ENCODE measurements at regions not wholly inside any gene's neighbourhood (a gene's known extent, or its start where the extent isn't known, plus 50 kb on each side); places are given as distances from the start of the nearest gene placed in this dataset.

DNA sequence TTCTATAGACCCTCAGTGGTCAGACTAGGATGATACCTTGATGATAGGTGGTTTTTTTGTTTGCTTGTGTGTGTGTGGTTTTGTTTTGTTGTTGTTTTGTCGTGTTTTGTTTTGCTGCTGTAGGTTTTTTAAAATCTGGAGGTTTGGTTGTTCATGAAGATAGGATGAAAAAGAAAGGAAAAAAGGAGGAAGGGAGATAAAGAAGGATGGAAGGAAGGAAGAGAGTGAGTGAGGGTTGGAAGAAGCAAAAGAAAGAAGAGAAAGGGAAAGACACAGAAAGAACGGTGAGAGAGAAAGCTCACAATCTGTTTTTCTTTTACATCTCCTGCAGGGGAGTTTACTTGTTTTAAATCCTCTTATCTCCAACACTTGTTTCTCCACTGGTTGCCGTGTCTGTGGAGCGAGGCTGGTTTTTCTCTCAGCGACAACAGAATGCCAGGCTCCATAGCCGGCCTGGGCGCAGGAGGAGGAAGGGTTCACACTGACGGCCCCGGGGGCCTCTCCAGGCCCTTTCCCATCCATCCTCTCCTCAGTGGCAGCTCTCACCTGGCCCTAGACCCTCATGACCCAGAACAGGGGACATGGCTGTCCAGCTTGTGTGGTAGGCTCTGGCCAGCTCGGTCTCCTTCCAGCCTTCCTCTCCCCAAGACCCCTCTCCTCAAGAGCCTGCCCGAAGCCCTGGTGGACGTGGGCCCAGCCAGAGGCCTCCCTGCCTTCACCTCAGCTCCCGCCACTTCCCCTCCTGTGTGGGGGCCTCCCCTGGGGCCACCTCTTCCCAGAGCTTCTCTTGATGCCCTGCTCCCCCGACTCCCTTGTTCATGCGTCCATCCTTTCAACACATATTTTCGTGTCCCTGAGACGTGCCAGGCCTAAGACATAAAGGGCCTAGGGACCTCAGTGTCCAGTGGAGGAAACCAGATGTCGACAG lies 168.4 kb downstream of the VEGFA start:
- Histone ChIP-seq H3K4me3 (no peak overlapping the region), H3K36me3 (no peaks in the 10 kb centered on the region), H3K27me3 (no peaks in the 10 kb centered on the region), H3K9me3 (no peaks in the 10 kb centered on the region), H3K27ac (no peak overlapping the region), H3K4me1 (no peaks in the 10 kb centered on the region)
- no peak for TF ChIP-seq POLR2AphosphoS5 (IDR thresholded peaks at IDR 0.05)
- no peak for TF ChIP-seq POLR2A (IDR thresholded peaks at IDR 0.05)
- TF ChIP-seq, protein P1, sequence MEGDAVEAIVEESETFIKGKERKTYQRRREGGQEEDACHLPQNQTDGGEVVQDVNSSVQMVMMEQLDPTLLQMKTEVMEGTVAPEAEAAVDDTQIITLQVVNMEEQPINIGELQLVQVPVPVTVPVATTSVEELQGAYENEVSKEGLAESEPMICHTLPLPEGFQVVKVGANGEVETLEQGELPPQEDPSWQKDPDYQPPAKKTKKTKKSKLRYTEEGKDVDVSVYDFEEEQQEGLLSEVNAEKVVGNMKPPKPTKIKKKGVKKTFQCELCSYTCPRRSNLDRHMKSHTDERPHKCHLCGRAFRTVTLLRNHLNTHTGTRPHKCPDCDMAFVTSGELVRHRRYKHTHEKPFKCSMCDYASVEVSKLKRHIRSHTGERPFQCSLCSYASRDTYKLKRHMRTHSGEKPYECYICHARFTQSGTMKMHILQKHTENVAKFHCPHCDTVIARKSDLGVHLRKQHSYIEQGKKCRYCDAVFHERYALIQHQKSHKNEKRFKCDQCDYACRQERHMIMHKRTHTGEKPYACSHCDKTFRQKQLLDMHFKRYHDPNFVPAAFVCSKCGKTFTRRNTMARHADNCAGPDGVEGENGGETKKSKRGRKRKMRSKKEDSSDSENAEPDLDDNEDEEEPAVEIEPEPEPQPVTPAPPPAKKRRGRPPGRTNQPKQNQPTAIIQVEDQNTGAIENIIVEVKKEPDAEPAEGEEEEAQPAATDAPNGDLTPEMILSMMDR (IDR thresholded peaks at IDR 0.05), result no peak
- intact Hi-C loops (cut with DNase I; ENCODE audit: low total_unique reads), result no loop called here
- no peak for DNase-seq (ENCODE audit: low spot score in 2 of 2)

- intact Hi-C loops (cut with DNase I; ENCODE audit: low total_unique reads), result no loop called here
- no peaks in the 10 kb centered on the region for H3K9me3 ChIP-seq
- no peak overlapping the region for H3K4me3 ChIP-seq
- peak in 1 of 2 donors; percentile 22 for DNase-seq (ENCODE audit: low spot score in 2 of 2)
- H3K27me3 ChIP-seq, result no peaks in the 10 kb centered on the region
- H3K36me3 ChIP-seq, result no peaks in the 10 kb centered on the region
- H3K4me1 ChIP-seq, result no peaks in the 10 kb centered on the region
- TF ChIP-seq, protein P1 (IDR thresholded peaks at IDR 0.05), result no peak
- TF ChIP-seq POLR2A (IDR thresholded peaks at IDR 0.05) (no peak), POLR2AphosphoS5 (IDR thresholded peaks at IDR 0.05) (no peak)
- H3K27ac ChIP-seq, result no peak overlapping the region
These were observed 167.5 kb downstream of the VEGFA start for GRCh38 chr6:43937236-43938177.

DNA sequence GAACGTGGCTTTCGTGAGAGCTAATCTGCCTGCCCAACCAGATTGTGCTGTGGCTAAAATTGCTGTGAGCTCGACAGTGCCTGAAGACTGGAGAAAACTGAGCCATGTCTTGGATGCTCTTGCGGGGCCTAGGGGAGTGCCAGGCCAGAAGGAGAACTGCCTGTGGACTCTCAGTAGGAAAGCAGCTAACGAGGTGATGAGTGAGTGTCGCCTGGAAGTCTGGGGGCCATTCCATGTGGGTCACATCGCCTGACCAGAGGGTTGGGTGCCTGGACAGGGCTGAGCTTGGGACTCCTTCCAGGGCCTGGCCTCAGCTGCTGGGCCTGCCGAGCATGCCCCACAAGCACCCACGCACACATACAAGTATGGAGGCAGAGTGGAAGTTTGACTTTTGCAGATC lies 166.5 kb downstream of the VEGFA start:
- H3K36me3 ChIP-seq, result no peaks in the 10 kb centered on the region
- H3K4me3 ChIP-seq, result no peak overlapping the region
- DNase-seq (ENCODE audit: low spot score in 2 of 2), result no peak
- no peaks in the 10 kb centered on the region for H3K27me3 ChIP-seq
- TF ChIP-seq, protein P1 (IDR thresholded peaks at IDR 0.05), result no peak
- TF ChIP-seq POLR2AphosphoS5 (IDR thresholded peaks at IDR 0.05) (no peak), POLR2A (IDR thresholded peaks at IDR 0.05) (no peak)
- H3K4me1 ChIP-seq, result no peaks in the 10 kb centered on the region
- intact Hi-C loops (cut with DNase I; ENCODE audit: low total_unique reads), result no loop called here
- no peaks in the 10 kb centered on the region for H3K9me3 ChIP-seq
- no peak overlapping the region for H3K27ac ChIP-seq

DNA sequence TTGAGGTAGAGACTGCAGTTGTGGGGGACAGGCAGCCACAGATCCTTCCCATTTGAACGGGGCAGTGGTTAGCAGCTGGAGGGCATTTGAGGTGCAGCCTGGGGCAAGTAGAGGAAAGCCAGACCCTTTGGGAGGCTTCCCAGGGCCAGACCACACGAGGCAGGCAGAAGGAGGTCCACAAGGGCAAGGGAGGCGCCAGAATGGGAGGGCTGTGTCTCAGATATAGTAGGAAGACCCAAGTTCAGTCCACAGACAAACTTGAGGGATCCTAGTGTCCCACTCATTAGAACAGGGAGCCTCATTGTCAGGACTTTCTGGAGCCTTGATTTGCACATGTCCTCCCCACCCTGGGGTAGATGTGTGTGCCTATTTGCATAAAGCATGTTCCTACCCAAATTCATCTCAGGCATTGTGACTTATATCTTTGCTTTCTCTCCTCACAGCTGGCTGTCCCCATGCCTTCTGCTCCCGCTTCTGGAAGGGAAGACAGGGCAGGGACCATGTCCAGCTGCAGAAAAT lies 166.0 kb downstream of the VEGFA start:
- Histone ChIP-seq H3K9me3 (no peaks in the 10 kb centered on the region), H3K27me3 (no peaks in the 10 kb centered on the region), H3K36me3 (no peaks in the 10 kb centered on the region), H3K4me3 (no peak overlapping the region), H3K4me1 (no peaks in the 10 kb centered on the region), H3K27ac (no peak overlapping the region)
- TF ChIP-seq POLR2AphosphoS5 (IDR thresholded peaks at IDR 0.05) (no peak), POLR2A (IDR thresholded peaks at IDR 0.05) (no peak)
- TF ChIP-seq, protein P1 (IDR thresholded peaks at IDR 0.05), result no peak
- intact Hi-C loops (cut with DNase I; ENCODE audit: low total_unique reads), result no loop called here
- DNase-seq (ENCODE audit: low spot score in 2 of 2), result no peak

Measured in breast epithelium (tissue), 4 donors.